H1 (cell line): ENCODE measurements at regions not wholly inside any gene's neighbourhood (a gene's known extent, or its start where the extent isn't known, plus 50 kb on each side); places are given as distances from the start of the nearest gene placed in this dataset.

Experiments
- BACH1 ChIP-seq: IDR thresholded peaks from 2 replicates; pipeline ENCODE4 v1.6.1; 2012; ENCODE audit warnings: low read length, improper control_type of control experiment
- HDAC2 ChIP-seq, 2 experiments: fragments of 300-600 bp in 1 of 2; sonication (generic) in 1 of 2; IDR thresholded peaks; 2 replicates each; pipeline ENCODE4 v1.6.1; 2011 to 2012; ENCODE audit warnings: low read depth in 2 of 2, low read length in 2 of 2, mild to moderate bottlenecking in 2 of 2, moderate library complexity in 2 of 2, borderline replicate concordance in 1 of 2, inconsistent platforms in 1 of 2
- MAFK ChIP-seq: IDR thresholded peaks from 2 replicates; pipeline ENCODE4 v1.6.1; 2012; ENCODE audit warnings: low read depth, mild to moderate bottlenecking, improper control_type of control experiment, low read length
- RAD21 ChIP-seq, 2 experiments: IDR thresholded peaks in 1 of 2; conservative IDR thresholded peaks in 1 of 2; 2 replicates each; pipeline ENCODE4 v1.6.1; 2011; ENCODE audit warnings: low read depth in 2 of 2, low read length in 2 of 2, improper control_type of control experiment in 1 of 2, inconsistent platforms in 1 of 2, mild to moderate bottlenecking in 1 of 2, moderate library complexity in 1 of 2
- SP4 ChIP-seq: IDR thresholded peaks from 2 replicates; pipeline ENCODE4 v1.6.1; 2012; ENCODE audit warnings: low read length, inconsistent platforms
- TF ChIP-seq, protein P1 (sequence below): fragments of 300-600 bp; sonication (generic); IDR thresholded peaks from 2 replicates; pipeline ENCODE4 v1.7.1; 2012; ENCODE audit warnings: low read length, moderate library complexity, mild to moderate bottlenecking, inconsistent platforms; ENCODE audit not compliant: insufficient replicate concordance

DNA sequence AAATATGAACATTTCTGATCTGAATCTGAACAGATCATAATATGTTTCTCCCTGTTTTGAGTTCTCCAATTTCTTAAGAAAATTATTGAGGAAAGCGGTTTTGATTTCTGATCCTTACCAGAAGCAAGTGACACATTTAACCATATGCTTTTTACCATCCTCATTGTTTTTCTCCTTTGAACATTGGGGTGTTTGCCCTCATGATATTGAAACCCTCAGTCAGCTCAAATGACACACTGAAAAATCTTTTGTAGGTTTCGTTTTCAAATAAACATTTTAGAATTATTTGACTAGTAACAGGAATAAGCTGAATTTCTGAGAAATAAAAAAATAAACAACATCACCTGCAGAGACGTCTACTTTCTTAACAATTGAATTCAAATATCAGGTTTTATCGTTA lies 252.1 kb downstream of the DOK5 start (continued):
- TF ChIP-seq BACH1 = no peak
- TF ChIP-seq HDAC2 (IDR thresholded peaks at IDR 0.05; ENCODE audit: borderline replicate concordance in 1 of 2, low read depth in 2 of 2, low read length in 2 of 2) = no peak
- no peak for TF ChIP-seq MAFK
- TF ChIP-seq, protein P1, sequence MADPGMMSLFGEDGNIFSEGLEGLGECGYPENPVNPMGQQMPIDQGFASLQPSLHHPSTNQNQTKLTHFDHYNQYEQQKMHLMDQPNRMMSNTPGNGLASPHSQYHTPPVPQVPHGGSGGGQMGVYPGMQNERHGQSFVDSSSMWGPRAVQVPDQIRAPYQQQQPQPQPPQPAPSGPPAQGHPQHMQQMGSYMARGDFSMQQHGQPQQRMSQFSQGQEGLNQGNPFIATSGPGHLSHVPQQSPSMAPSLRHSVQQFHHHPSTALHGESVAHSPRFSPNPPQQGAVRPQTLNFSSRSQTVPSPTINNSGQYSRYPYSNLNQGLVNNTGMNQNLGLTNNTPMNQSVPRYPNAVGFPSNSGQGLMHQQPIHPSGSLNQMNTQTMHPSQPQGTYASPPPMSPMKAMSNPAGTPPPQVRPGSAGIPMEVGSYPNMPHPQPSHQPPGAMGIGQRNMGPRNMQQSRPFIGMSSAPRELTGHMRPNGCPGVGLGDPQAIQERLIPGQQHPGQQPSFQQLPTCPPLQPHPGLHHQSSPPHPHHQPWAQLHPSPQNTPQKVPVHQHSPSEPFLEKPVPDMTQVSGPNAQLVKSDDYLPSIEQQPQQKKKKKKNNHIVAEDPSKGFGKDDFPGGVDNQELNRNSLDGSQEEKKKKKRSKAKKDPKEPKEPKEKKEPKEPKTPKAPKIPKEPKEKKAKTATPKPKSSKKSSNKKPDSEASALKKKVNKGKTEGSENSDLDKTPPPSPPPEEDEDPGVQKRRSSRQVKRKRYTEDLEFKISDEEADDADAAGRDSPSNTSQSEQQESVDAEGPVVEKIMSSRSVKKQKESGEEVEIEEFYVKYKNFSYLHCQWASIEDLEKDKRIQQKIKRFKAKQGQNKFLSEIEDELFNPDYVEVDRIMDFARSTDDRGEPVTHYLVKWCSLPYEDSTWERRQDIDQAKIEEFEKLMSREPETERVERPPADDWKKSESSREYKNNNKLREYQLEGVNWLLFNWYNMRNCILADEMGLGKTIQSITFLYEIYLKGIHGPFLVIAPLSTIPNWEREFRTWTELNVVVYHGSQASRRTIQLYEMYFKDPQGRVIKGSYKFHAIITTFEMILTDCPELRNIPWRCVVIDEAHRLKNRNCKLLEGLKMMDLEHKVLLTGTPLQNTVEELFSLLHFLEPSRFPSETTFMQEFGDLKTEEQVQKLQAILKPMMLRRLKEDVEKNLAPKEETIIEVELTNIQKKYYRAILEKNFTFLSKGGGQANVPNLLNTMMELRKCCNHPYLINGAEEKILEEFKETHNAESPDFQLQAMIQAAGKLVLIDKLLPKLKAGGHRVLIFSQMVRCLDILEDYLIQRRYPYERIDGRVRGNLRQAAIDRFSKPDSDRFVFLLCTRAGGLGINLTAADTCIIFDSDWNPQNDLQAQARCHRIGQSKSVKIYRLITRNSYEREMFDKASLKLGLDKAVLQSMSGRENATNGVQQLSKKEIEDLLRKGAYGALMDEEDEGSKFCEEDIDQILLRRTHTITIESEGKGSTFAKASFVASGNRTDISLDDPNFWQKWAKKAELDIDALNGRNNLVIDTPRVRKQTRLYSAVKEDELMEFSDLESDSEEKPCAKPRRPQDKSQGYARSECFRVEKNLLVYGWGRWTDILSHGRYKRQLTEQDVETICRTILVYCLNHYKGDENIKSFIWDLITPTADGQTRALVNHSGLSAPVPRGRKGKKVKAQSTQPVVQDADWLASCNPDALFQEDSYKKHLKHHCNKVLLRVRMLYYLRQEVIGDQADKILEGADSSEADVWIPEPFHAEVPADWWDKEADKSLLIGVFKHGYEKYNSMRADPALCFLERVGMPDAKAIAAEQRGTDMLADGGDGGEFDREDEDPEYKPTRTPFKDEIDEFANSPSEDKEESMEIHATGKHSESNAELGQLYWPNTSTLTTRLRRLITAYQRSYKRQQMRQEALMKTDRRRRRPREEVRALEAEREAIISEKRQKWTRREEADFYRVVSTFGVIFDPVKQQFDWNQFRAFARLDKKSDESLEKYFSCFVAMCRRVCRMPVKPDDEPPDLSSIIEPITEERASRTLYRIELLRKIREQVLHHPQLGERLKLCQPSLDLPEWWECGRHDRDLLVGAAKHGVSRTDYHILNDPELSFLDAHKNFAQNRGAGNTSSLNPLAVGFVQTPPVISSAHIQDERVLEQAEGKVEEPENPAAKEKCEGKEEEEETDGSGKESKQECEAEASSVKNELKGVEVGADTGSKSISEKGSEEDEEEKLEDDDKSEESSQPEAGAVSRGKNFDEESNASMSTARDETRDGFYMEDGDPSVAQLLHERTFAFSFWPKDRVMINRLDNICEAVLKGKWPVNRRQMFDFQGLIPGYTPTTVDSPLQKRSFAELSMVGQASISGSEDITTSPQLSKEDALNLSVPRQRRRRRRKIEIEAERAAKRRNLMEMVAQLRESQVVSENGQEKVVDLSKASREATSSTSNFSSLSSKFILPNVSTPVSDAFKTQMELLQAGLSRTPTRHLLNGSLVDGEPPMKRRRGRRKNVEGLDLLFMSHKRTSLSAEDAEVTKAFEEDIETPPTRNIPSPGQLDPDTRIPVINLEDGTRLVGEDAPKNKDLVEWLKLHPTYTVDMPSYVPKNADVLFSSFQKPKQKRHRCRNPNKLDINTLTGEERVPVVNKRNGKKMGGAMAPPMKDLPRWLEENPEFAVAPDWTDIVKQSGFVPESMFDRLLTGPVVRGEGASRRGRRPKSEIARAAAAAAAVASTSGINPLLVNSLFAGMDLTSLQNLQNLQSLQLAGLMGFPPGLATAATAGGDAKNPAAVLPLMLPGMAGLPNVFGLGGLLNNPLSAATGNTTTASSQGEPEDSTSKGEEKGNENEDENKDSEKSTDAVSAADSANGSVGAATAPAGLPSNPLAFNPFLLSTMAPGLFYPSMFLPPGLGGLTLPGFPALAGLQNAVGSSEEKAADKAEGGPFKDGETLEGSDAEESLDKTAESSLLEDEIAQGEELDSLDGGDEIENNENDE = no peak
- no peak for TF ChIP-seq RAD21 (IDR thresholded peaks at IDR 0.05 in 1 of 2, conservative IDR thresholded peaks at IDR 0.05 in 1 of 2; ENCODE audit: low read depth in 2 of 2, low read length in 2 of 2)
- no peak for TF ChIP-seq SP4
- TF ChIP-seq, all 59 proteins: peak for 0
